Fibroblast of skin of abdomen (primary cell): ENCODE measurements at regions not wholly inside any gene's neighbourhood (a gene's known extent, or its start where the extent isn't known, plus 50 kb on each side); places are given as distances from the start of the nearest gene placed in this dataset.
A peak's percentile ranks its signal among the peaks of the same experiment; 100 is the strongest.
"Not testable (repeated sequence)": the region's sequence is repeated elsewhere in the genome, so short reads cannot be mapped to it uniquely, and the experiment has no call there.

Experiments
- DNase-seq: peaks from one replicate; pipeline ENCODE4 v3.0.0-alpha.2; 2013

- no peak for DNase-seq
Measured at GRCh38 chr1:217921126-217921904, 290.2 kb downstream of the SPATA17 start.

DNA sequence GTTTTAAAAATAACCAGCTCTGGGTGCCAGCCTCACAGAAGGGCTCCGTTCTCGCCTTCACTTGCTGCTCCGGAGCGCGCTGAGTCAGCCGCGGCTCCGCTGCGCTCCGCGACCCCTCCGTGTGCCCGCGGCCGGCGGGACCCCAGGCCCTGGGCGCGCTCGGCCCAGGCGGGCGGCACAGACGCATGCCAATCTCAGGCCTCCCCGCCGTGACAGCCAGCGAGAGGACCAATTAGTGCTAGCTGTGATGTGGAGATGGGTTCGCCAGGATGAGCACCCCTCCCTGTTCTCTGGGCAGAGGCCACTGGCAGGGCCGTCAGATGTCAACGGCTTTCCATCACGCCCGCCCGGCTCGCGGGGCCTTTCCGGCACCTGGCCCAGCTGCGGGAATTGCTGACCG is 293.8 kb downstream of the SPATA17 start:
- no peak for DNase-seq

DNA sequence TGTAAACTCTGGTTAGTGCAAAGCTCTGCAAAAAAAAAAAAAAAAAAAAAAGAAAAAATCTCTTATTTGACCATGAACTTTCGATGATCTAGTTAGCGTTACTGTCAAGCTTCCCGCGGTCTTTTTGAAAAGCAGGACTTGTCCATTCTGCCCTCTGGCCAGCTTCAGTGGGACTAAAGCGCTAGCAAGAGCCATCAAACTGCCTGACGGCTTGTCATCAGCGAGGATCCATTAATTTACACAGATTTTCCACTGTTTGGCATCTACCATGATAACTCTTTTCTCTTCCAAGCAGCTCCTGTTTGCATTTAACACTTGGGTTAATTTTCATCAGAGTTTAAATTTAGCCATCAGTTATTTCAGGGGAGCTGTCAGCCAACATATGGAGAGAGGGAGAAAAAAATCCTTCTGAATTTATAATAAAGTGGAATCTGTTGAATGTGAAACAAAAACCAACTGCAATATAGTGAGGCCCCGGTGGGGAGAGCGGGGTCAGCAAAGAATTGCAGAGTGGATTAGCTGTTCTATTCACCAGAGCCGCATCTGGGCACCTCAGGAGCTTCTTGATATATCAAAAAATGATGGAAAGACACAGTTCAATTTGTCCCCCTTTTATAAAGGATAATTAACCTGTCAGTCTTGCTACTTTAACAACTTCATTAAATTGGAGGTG is 298.2 kb downstream of the SPATA17 start:
- no peak for DNase-seq

GRCh38 chr1:217943361-217943760 is 312.2 kb downstream of the SPATA17 start:
- no peak for DNase-seq

DNA sequence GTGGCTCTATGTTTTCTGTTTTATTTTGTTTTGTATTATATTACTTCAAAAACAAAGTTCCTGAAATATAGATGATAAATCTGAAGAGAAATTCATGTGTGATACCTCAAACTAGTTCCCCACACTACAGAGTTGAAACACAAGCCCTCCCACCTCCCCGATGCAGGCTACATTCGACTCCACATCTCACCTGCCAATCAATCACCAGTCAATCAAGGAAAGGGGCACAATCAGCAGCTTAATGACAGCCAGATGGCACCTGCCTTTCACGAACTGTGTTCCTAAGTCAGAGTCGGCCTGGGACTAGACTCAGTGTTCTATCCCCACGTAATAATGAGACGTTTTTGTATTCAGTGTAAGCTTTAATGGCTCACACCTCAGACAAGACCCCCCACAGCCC is 313.4 kb downstream of the SPATA17 start:
- no peak for DNase-seq

DNA sequence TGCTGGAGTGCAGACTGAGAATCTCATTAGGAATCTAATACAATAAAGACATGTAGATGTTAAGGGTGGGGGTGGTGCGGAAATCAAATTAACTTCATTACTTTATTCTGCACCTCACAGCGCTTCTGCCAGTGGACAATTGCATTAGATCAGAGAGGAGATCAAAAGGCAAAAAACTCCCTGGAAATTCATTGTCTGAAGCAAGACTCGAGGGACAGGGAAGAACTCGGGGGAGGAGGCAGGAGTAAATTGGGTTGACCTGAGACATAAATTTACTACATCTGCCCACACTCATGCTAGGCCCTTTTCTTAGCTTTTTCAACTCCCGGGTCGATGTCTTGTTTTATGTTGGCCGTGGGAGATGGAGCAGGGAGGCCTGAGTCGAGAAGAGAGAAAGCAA is 315.4 kb downstream of the SPATA17 start:
- no peak for DNase-seq

- peak; percentile 4 for DNase-seq
Measured at GRCh38 chr1:217948741-217949140, 317.6 kb downstream of the SPATA17 start.

- DNase-seq: no peak
Measured at GRCh38 chr1:217953330-217953729, 322.2 kb downstream of the SPATA17 start.

DNA sequence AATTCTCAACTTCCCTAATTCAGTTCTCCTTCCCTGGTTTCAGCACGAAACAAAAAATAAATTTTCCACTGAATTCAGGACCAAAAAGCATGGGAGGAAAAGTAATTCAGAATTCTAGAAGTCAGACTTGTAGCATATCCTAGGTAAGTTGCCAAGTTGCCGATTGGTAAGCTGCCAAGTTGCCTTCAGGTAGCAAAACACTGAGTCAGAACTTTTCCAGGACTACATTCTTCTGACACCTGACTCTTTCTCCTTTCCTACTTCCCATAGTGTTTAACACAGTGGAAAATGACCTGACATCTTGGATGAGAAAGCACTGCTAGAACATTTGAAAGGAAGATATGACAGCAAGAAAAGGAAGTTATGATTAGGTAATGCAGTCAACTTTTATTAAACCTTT is 322.8 kb downstream of the SPATA17 start:
- DNase-seq: no peak

GRCh38 chr1:217955723-217956122 is 324.6 kb downstream of the SPATA17 start:
- DNase-seq: no peak

DNA sequence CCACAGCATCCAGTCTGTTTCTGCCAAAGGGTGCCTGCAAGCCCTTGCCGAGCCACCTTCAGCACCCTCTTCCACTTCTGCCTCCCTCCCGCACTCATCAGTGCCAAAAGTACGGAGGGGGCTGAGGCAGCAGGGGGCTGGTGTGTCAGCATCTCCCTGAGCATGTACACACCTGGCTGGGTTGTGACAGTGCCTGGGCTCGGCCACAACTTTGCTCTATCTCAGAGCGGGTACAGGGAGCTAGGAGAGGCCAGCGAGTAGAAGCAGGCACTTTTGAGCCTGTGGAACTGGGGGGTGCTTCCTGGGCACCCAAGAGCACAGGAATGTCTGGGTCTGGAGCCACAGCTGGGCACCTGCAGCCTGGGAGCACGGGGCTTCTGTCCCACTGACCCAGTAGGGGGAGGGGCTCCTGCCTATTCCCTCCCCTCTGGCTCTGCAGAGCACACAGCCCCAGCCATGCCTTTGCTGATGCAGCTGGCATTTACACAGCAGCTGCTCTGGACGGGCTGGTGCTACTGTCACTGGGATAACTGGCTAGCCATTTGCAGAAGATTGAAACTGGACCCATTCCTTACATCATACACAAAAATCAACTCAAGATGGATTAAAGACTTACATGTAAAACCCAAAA is 319.8 kb upstream of the RRP15 start:
- no peak for DNase-seq

GRCh38 chr1:217968085-217968484 is 317.0 kb upstream of the RRP15 start:
- DNase-seq: no peak

GRCh38 chr1:217969428-217969827 is 315.7 kb upstream of the RRP15 start:
- no peak for DNase-seq

GRCh38 chr1:217977943-217978342 is 307.1 kb upstream of the RRP15 start:
- no peak for DNase-seq

DNA sequence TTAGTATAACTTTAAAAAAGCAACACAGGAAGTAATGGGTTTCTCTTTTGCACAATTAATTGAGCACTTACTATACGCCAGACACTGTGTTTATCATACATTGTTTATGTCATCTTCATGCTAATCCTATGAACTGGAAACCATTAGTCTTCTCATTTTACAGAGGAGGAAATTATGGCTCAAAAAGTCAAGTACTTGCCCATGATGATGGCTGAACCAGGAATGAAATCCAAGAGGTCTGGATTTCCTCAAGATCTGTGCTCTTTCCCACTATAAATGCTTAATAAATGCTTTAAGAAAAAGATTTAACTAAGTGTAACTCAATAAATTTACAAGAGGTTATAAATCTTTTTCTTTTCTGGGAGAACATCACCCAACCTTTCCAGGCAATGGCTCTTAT is 303.7 kb upstream of the RRP15 start:
- DNase-seq: no peak

GRCh38 chr1:217982331-217983050 is 302.6 kb upstream of the RRP15 start:
- no peak for DNase-seq

DNA sequence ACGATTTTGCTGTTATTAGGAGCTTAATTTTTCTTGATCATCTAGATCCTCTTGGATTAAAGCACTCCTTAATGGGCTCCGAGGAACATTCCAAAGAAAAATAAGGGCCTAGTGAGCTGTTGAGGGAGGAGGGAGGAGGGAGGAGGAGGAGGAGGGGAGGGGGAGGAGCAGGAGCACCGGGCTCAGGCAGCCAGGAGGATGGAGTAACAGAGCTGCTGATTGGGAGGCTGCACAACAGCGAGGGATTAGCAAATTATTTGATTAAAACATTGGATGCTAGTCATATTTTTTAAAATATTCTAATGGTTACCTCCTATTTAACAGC is 302.1 kb upstream of the RRP15 start:
- no peak for DNase-seq

DNA sequence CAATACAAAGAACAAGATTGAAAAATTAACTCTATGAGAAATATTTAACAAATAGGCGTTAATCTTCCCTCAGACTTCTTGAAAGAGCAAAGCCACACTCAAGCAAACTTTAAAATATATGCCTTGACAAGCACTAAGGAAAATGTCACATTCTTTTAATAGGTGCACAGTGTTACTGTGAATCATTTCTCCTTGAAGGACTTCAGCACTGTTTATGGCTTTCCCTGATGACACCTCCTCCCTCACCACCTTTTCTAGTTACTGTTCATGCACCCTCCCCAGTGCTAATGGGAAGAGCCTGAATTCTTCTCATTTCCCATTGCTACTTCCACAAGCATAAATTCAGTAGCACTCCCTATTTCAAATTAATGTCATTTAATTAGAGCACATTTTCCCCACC is 299.5 kb upstream of the RRP15 start:
- DNase-seq: no peak

DNA sequence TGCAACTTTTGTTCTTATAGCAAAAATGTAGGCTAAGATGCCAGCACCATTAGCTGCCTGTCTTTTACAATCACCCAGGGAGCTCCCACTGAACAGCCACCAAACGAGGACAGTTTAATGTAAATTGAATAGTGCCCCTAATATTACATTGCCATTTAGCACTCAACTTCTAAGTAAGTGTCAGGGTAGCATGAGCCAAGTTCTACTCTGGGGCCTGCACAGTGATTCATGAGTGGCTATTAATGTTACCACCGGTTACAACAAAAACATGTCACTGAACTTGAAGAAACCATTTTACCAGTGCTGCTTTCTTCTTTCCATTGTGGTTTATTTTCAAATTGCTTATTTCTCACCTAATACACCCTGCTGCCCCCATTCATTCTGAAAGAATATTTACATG is 295.6 kb upstream of the RRP15 start:
- no peak for DNase-seq

DNA sequence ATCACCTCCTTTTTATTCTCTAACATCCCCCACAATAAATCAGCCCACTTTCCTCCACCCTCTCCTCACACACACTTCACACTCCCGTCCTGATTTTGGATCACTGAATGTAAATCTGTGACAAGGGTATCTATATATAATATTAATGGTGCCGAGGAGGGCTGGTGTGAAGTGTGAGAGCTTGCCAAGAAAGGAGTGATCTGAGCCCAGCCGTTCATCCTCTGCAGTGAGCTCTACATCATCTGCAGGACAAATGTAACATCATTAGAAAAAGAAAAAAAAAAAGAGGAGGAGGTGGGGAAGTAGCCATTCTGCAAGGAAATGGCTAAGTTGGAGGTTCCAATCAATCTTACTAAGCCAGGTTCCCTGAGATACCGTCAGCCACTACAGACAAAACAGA is 291.7 kb upstream of the RRP15 start:
- no peak for DNase-seq

- DNase-seq: not testable (repeated sequence)
Measured at GRCh38 chr1:218008296-218008695, 276.8 kb upstream of the RRP15 start.

DNA sequence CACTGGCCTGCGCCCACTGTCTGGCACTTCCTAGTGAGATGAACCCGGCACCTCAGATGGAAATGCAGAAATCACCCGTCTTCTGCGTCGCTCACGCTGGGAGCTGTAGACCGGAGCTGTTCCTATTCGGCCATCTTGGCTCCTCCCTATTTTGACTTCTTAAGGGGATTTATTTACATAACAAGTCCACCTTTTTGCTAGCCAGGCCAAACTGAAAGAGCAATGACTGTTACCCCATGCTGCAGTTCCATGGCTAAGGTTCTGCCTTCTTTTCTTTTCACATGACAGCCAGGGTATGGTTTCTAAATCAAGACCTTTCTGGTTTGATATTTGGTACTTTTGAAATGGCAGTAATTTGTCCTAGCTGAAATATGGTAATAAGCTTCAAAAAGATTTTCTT is 270.0 kb upstream of the RRP15 start:
- not testable (repeated sequence) for DNase-seq

- no peak for DNase-seq
Measured at GRCh38 chr1:218024211-218024720, 260.8 kb upstream of the RRP15 start.
